Astrocyte (in vitro differentiated cells and primary cell): ENCODE measurements at regions not wholly inside any gene's neighbourhood (a gene's known extent, or its start where the extent isn't known, plus 50 kb on each side); places are given as distances from the start of the nearest gene placed in this dataset.

Experiments used
- DNase-seq: peaks from one replicate; pipeline ENCODE4 v3.0.0-alpha.2; 2010; ENCODE audit warnings: low read depth
- FAIRE-seq: peaks from 2 replicates; lab custom pipeline; 2011; peaks lifted over from hg19 to GRCh38; lab: Jason Lieb, UNC
- H2AFZ ChIP-seq: 2 replicates; pipeline ENCODE4 v1.6.0; 2012; ENCODE audit warnings: low read depth, low read length, inconsistent platforms
- H3K27ac ChIP-seq: 2 replicates; pipeline ENCODE4 v1.5.1; 2011; ENCODE audit warnings: low read depth, low read length, inconsistent platforms
- H3K27me3 ChIP-seq: 2 replicates; pipeline ENCODE4 v1.6.0; 2011; ENCODE audit warnings: low read length, inconsistent platforms; ENCODE audit not compliant: insufficient read depth
- H3K36me3 ChIP-seq: 2 replicates; pipeline ENCODE4 v1.5.1; 2011; ENCODE audit warnings: low read length, inconsistent platforms; ENCODE audit not compliant: insufficient read depth
- H3K4me1 ChIP-seq: 2 replicates; pipeline ENCODE4 v1.5.1; 2011; ENCODE audit warnings: low read length, inconsistent platforms; ENCODE audit not compliant: insufficient read depth
- H3K4me2 ChIP-seq: 2 replicates; pipeline ENCODE4 v1.6.0; 2012; ENCODE audit warnings: low read length, inconsistent platforms
- H3K4me3 ChIP-seq: 2 replicates; pipeline ENCODE4 v1.5.1; 2011; ENCODE audit warnings: low read depth, mild to moderate bottlenecking, low read length, inconsistent platforms; ENCODE audit not compliant: insufficient read depth
- H3K79me2 ChIP-seq: 2 replicates; pipeline ENCODE4 v1.6.0; 2012; ENCODE audit warnings: mild to moderate bottlenecking, low read length, inconsistent platforms; ENCODE audit not compliant: insufficient read depth
- H3K9ac ChIP-seq: 2 replicates; pipeline ENCODE4 v1.6.0; 2012; ENCODE audit warnings: mild to moderate bottlenecking, low read length, inconsistent platforms
- H3K9me3 ChIP-seq: 2 replicates; pipeline ENCODE4 v1.5.1; 2012; ENCODE audit warnings: low read depth, mild to moderate bottlenecking, low read length, inconsistent platforms; ENCODE audit not compliant: insufficient read depth
- H4K20me1 ChIP-seq: 2 replicates; pipeline ENCODE4 v1.6.0; 2012; ENCODE audit warnings: low read length, inconsistent platforms; ENCODE audit not compliant: insufficient read depth
- H3K27ac Mint-ChIP-seq: one replicate; pipeline ENCODE4 v1.8.0; 2021; ENCODE audit warnings: mild to moderate bottlenecking, mixed read lengths; ENCODE audit not compliant: unreplicated experiment
- H3K27me3 Mint-ChIP-seq: one replicate; pipeline ENCODE4 v1.8.0; 2021; ENCODE audit warnings: low read depth, mixed read lengths; ENCODE audit not compliant: unreplicated experiment
- H3K36me3 Mint-ChIP-seq: one replicate; pipeline ENCODE4 v1.8.0; 2021; ENCODE audit warnings: low read depth, mixed read lengths; ENCODE audit not compliant: unreplicated experiment
- H3K4me1 Mint-ChIP-seq: one replicate; pipeline ENCODE4 v1.8.0; 2021; ENCODE audit warnings: low read depth, mixed read lengths; ENCODE audit not compliant: unreplicated experiment
- H3K4me3 Mint-ChIP-seq: one replicate; pipeline ENCODE4 v1.8.0; 2021; ENCODE audit warnings: mild to moderate bottlenecking, moderate library complexity, mixed read lengths; ENCODE audit not compliant: unreplicated experiment
- H3K9me3 Mint-ChIP-seq: one replicate; pipeline ENCODE4 v1.8.0; 2021; ENCODE audit warnings: mild to moderate bottlenecking, mixed read lengths; ENCODE audit not compliant: unreplicated experiment
- EZH2 ChIP-seq: IDR thresholded peaks from 2 replicates; pipeline ENCODE4 v1.6.1; 2012; ENCODE audit warnings: mild to moderate bottlenecking, low read length, inconsistent platforms; ENCODE audit not compliant: insufficient read depth
- TF ChIP-seq, protein P1 (sequence below): IDR thresholded peaks from 2 replicates; pipeline ENCODE4 v1.5.1; 2011; ENCODE audit warnings: low read depth, mild to moderate bottlenecking, inconsistent platforms, low read length, moderate library complexity; ENCODE audit not compliant: insufficient read depth

DNA sequence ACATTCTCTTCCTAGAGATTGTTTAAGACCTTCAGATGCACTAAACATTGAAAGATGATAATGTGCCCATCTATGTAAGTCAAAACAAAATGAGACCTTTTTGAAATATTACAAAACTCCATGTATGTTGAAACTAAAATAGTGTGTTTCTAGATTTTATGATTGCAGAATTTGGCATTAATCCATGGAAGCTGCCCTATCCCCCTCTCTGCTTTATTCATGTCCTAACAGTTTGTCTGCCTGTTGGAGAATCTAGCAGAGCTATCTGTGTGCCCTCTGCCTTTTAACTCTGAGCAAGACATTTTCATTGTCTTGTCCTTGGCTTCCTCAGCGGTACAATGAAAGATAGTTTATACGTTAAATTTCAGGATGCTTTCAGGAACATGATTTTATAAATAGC lies 105.5 kb downstream of the FAT3 start:
- TF ChIP-seq EZH2 = no peak
- TF ChIP-seq, protein P1, sequence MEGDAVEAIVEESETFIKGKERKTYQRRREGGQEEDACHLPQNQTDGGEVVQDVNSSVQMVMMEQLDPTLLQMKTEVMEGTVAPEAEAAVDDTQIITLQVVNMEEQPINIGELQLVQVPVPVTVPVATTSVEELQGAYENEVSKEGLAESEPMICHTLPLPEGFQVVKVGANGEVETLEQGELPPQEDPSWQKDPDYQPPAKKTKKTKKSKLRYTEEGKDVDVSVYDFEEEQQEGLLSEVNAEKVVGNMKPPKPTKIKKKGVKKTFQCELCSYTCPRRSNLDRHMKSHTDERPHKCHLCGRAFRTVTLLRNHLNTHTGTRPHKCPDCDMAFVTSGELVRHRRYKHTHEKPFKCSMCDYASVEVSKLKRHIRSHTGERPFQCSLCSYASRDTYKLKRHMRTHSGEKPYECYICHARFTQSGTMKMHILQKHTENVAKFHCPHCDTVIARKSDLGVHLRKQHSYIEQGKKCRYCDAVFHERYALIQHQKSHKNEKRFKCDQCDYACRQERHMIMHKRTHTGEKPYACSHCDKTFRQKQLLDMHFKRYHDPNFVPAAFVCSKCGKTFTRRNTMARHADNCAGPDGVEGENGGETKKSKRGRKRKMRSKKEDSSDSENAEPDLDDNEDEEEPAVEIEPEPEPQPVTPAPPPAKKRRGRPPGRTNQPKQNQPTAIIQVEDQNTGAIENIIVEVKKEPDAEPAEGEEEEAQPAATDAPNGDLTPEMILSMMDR = no peak
- Histone ChIP-seq H3K4me2 (peak overlapping the region; percentile 57), H2AFZ (no peak overlapping the region), H3K4me1 (no peaks in the 10 kb centered on the region), H4K20me1 (no peaks in the 10 kb centered on the region), H3K4me3 (no peak overlapping the region), H3K27me3 (no peaks in the 10 kb centered on the region), H3K79me2 (no peaks in the 10 kb centered on the region), H3K36me3 (no peaks in the 10 kb centered on the region), H3K27ac (no peak overlapping the region), H3K9ac (no peak overlapping the region), H3K9me3 (no peaks in the 10 kb centered on the region)
- no peaks in the 10 kb centered on the region for H3K27me3 Mint-ChIP-seq
- H3K9me3 Mint-ChIP-seq = no peaks in the 10 kb centered on the region
- H3K4me3 Mint-ChIP-seq = no peak overlapping the region
- H3K36me3 Mint-ChIP-seq = peaks cover 2% of the 10 kb centered on the region
- FAIRE-seq = no peak
- H3K27ac Mint-ChIP-seq = peak overlapping the region; percentile 4
- peaks cover 37% of the 10 kb centered on the region for H3K4me1 Mint-ChIP-seq
- no peak for DNase-seq

- Histone ChIP-seq H3K27ac (no peak overlapping the region), H3K4me3 (no peak overlapping the region), H3K4me2 (no peak overlapping the region), H3K9me3 (no peaks in the 10 kb centered on the region), H3K36me3 (no peaks in the 10 kb centered on the region), H3K9ac (no peak overlapping the region), H3K27me3 (no peaks in the 10 kb centered on the region), H3K4me1 (no peaks in the 10 kb centered on the region), H4K20me1 (no peaks in the 10 kb centered on the region), H2AFZ (no peak overlapping the region), H3K79me2 (no peaks in the 10 kb centered on the region)
- TF ChIP-seq, protein P1 = no peak
- TF ChIP-seq EZH2 = no peak
- DNase-seq = peak; percentile 81
- Mint-ChIP-seq H3K27ac (peak overlapping the region; percentile 58), H3K9me3 (no peaks in the 10 kb centered on the region), H3K4me1 (peaks cover 37% of the 10 kb centered on the region), H3K4me3 (no peak overlapping the region), H3K27me3 (no peaks in the 10 kb centered on the region), H3K36me3 (no peaks in the 10 kb centered on the region)
- FAIRE-seq = no peak
Observed at GRCh38 chr11:92332986-92333385, 108.4 kb downstream of the FAT3 start.

DNA sequence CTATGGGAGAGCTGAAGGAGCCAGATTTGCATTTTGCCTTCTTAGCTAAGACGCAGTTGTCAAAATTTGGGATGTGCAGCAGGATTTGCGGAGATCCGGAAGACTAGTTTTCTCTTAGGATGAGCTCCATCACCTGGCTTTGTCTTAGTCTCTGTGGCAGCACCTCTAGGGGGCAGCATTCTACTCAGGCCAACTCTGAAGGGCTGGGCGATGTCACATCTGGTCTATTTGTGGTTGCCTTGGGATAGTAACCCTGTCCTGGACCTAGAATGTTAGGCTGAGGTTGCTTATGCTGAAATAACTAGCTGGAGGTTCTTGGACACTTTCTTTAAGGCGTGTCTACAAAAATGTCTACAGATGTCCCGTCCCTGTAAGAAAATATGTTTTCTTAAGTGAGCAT lies 116.2 kb downstream of the FAT3 start:
- no peak for DNase-seq
- H3K4me3 ChIP-seq = no peak overlapping the region

More for the DNA sequence above, 116.2 kb downstream of the FAT3 start:
- Mint-ChIP-seq H3K4me3 (no peak overlapping the region), H3K4me1 (peaks cover 3% of the 10 kb centered on the region), H3K27ac (no peak overlapping the region), H3K27me3 (no peaks in the 10 kb centered on the region), H3K36me3 (peaks cover 1% of the 10 kb centered on the region), H3K9me3 (no peaks in the 10 kb centered on the region)
- Histone ChIP-seq H3K27me3 (no peaks in the 10 kb centered on the region), H3K36me3 (no peaks in the 10 kb centered on the region), H4K20me1 (no peaks in the 10 kb centered on the region), H3K27ac (no peak overlapping the region), H3K4me1 (no peaks in the 10 kb centered on the region), H3K79me2 (no peaks in the 10 kb centered on the region), H3K9ac (no peak overlapping the region), H2AFZ (no peak overlapping the region), H3K9me3 (no peaks in the 10 kb centered on the region), H3K4me2 (no peak overlapping the region)
- FAIRE-seq = no peak
- no peak for TF ChIP-seq EZH2
- TF ChIP-seq, protein P1 = peak; percentile 34
